Endometrial microvascular endothelial cells (primary cell): ENCODE measurements at regions not wholly inside any gene's neighbourhood (a gene's known extent, or its start where the extent isn't known, plus 50 kb on each side); places are given as distances from the start of the nearest gene placed in this dataset.
"Not testable (repeated sequence)": the region's sequence is repeated elsewhere in the genome, so short reads cannot be mapped to it uniquely, and the experiment has no call there.

Experiments
- in situ Hi-C: cut with HindIII; loops from 2 replicates; pipeline ENCODE4 v1.10.0; 2017; ENCODE audit warnings: low sequenced_read_pairs, low pct_unique_long_range_greater_than_20kb; ENCODE audit errors: inconsistent ontology term

- in situ Hi-C loops: no loop called here
Measured at GRCh38 chr18:70397259-70397925, 108.5 kb downstream of the SOCS6 start.

- in situ Hi-C loops: not testable (repeated sequence)
Measured at GRCh38 chr18:70395771-70396170, 106.9 kb downstream of the SOCS6 start.

GRCh38 chr18:70394672-70395071, 105.8 kb downstream of the SOCS6 start:
- in situ Hi-C loops: no loop called here

- in situ Hi-C loops: no loop called here
Measured at GRCh38 chr18:70390371-70391090, 101.7 kb downstream of the SOCS6 start.

- in situ Hi-C loops: not testable (repeated sequence)
Measured at GRCh38 chr18:70389036-70389435, 100.2 kb downstream of the SOCS6 start.

- in situ Hi-C loops: no loop called here
Measured at GRCh38 chr18:70387027-70387426, 98.2 kb downstream of the SOCS6 start.

GRCh38 chr18:70386582-70386981, 97.7 kb downstream of the SOCS6 start:
- in situ Hi-C loops: no loop called here

- in situ Hi-C loops: no loop called here
Measured at GRCh38 chr18:70385474-70385873, 96.6 kb downstream of the SOCS6 start.

GRCh38 chr18:70384181-70384790, 95.4 kb downstream of the SOCS6 start:
- in situ Hi-C loops: no loop called here

- in situ Hi-C loops: no loop called here
Measured at GRCh38 chr18:70382992-70383717, 94.3 kb downstream of the SOCS6 start.

- in situ Hi-C loops: no loop called here
Measured at GRCh38 chr18:70382017-70382416, 93.2 kb downstream of the SOCS6 start.

GRCh38 chr18:70380915-70381896, 92.4 kb downstream of the SOCS6 start:
- in situ Hi-C loops: no loop called here
